ENCODE measurements at regions not wholly inside any gene's neighbourhood (a gene's known extent, or its start where the extent isn't known, plus 50 kb on each side); places are given as distances from the start of the nearest gene placed in this dataset.

GRCh38 chr16:22973522-22973921 is 159.6 kb downstream of the HS3ST2 start:
- Histone ChIP-seq H4K20me1 (ENCODE audit: insufficient read depth) (no peaks in the 10 kb centered on the region), H3K27me3 (ENCODE audit: insufficient read depth, low read depth) (no peaks in the 10 kb centered on the region), H3K4me2 (no peak overlapping the region), H3K27ac (no peak overlapping the region), H3K36me3 (ENCODE audit: insufficient read depth) (no peaks in the 10 kb centered on the region), H3K79me2 (ENCODE audit: insufficient read depth, low read depth) (no peaks in the 10 kb centered on the region), H3K4me3 (IDR thresholded peaks at IDR 0.05; ENCODE audit: insufficient read depth, low read depth, low read length) (no peak overlapping the region), H3K4me1 (ENCODE audit: low read depth, poor library complexity, severe bottlenecking) (no peaks in the 10 kb centered on the region), H2AFZ (ENCODE audit: low read depth) (no peak overlapping the region), H3K9ac (no peak overlapping the region)
- TF ChIP-seq CTCF (conservative IDR thresholded peaks at IDR 0.05; ENCODE audit: low read depth, low read length), result no peak

- Histone ChIP-seq H3K4me1 (ENCODE audit: low read depth, poor library complexity, severe bottlenecking) (no peaks in the 10 kb centered on the region), H4K20me1 (ENCODE audit: insufficient read depth) (no peaks in the 10 kb centered on the region), H2AFZ (ENCODE audit: low read depth) (no peak overlapping the region), H3K4me2 (no peak overlapping the region), H3K27ac (no peak overlapping the region), H3K27me3 (ENCODE audit: insufficient read depth, low read depth) (no peaks in the 10 kb centered on the region), H3K4me3 (IDR thresholded peaks at IDR 0.05; ENCODE audit: insufficient read depth, low read depth, low read length) (no peak overlapping the region), H3K79me2 (ENCODE audit: insufficient read depth, low read depth) (no peaks in the 10 kb centered on the region), H3K36me3 (ENCODE audit: insufficient read depth) (no peaks in the 10 kb centered on the region), H3K9ac (no peak overlapping the region)
- TF ChIP-seq CTCF (conservative IDR thresholded peaks at IDR 0.05; ENCODE audit: low read depth, low read length), result no peak
These were observed 157.5 kb downstream of the HS3ST2 start for GRCh38 chr16:22971346-22971924.

GRCh38 chr16:22970209-22970865 is 156.4 kb downstream of the HS3ST2 start:
- TF ChIP-seq CTCF (conservative IDR thresholded peaks at IDR 0.05; ENCODE audit: low read depth, low read length), result no peak
- Histone ChIP-seq H3K4me3 (IDR thresholded peaks at IDR 0.05; ENCODE audit: insufficient read depth, low read depth, low read length) (no peak overlapping the region), H3K4me1 (ENCODE audit: low read depth, poor library complexity, severe bottlenecking) (no peaks in the 10 kb centered on the region), H3K27me3 (ENCODE audit: insufficient read depth, low read depth) (no peaks in the 10 kb centered on the region), H3K36me3 (ENCODE audit: insufficient read depth) (no peaks in the 10 kb centered on the region), H3K27ac (no peak overlapping the region), H4K20me1 (ENCODE audit: insufficient read depth) (no peaks in the 10 kb centered on the region), H3K79me2 (ENCODE audit: insufficient read depth, low read depth) (no peaks in the 10 kb centered on the region), H3K9ac (no peak overlapping the region), H3K4me2 (no peak overlapping the region), H2AFZ (ENCODE audit: low read depth) (no peak overlapping the region)

- H3K27me3 ChIP-seq (ENCODE audit: insufficient read depth, low read depth), result no peaks in the 10 kb centered on the region
- H3K9ac ChIP-seq, result no peak overlapping the region
- H3K27ac ChIP-seq, result no peak overlapping the region
- H3K4me1 ChIP-seq (ENCODE audit: low read depth, poor library complexity, severe bottlenecking), result no peaks in the 10 kb centered on the region
- H2AFZ ChIP-seq (ENCODE audit: low read depth), result no peak overlapping the region
- H3K4me3 ChIP-seq (IDR thresholded peaks at IDR 0.05; ENCODE audit: insufficient read depth, low read depth, low read length), result no peak overlapping the region
- no peak overlapping the region for H3K4me2 ChIP-seq
- TF ChIP-seq CTCF (conservative IDR thresholded peaks at IDR 0.05; ENCODE audit: low read depth, low read length), result no peak
- no peaks in the 10 kb centered on the region for H4K20me1 ChIP-seq (ENCODE audit: insufficient read depth)
- no peaks in the 10 kb centered on the region for H3K36me3 ChIP-seq (ENCODE audit: insufficient read depth)
- H3K79me2 ChIP-seq (ENCODE audit: insufficient read depth, low read depth), result no peaks in the 10 kb centered on the region
These were observed 155.6 kb downstream of the HS3ST2 start for GRCh38 chr16:22969567-22969966.

All from KMS-11 (cell line).